ENCODE measurements at regions not wholly inside any gene's neighbourhood (a gene's known extent, or its start where the extent isn't known, plus 50 kb on each side); places are given as distances from the start of the nearest gene placed in this dataset.

GRCh38 chr3:137300703-137301102 is 342.9 kb downstream of the IL20RB start:
- TF ChIP-seq, protein P1, sequence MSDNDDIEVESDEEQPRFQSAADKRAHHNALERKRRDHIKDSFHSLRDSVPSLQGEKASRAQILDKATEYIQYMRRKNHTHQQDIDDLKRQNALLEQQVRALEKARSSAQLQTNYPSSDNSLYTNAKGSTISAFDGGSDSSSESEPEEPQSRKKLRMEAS (IDR thresholded peaks at IDR 0.05; ENCODE audit: low read depth, low read length) = no peak
- TF ChIP-seq CTCF (IDR thresholded peaks at IDR 0.05; ENCODE audit: low read depth, low read length) (no peak), MYC (IDR thresholded peaks at IDR 0.05; ENCODE audit: low read depth, low read length) (no peak)
